ENCODE measurements at regions not wholly inside any gene's neighbourhood (a gene's known extent, or its start where the extent isn't known, plus 50 kb on each side); places are given as distances from the start of the nearest gene placed in this dataset.

DNA sequence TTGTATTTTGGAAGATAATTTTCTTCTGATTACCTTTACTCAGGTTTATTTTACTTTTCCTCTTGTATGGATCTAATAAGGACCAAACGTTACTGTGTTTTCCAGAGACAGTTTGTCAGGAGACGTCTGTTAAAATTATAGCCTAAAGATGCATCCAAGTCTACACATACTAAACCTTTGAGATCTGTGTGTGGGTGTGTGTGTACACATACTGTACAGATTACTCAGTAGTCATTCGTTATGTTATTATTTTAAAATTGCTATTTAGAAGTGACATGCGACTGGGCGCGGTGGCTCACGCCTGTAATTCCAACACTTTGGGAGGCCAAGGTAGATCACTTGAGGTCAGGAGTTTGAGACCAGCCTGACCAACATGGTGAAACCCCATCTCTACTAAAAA is 51.6 kb upstream of the CNTLN start:
- no peaks in the 10 kb centered on the region for H3K9me3 ChIP-seq
- H3K27ac ChIP-seq = no peak overlapping the region
- intact Hi-C loops (cut with DNase I; ENCODE audit: low total_unique reads) = no loop called here
- no peaks in the 10 kb centered on the region for H3K4me1 ChIP-seq
- H3K4me3 ChIP-seq = no peak overlapping the region
- no peaks in the 10 kb centered on the region for H3K36me3 ChIP-seq
- no peak for DNase-seq
- TF ChIP-seq CTCF (IDR thresholded peaks at IDR 0.05) = no peak
- no peaks in the 10 kb centered on the region for H3K27me3 ChIP-seq

DNA sequence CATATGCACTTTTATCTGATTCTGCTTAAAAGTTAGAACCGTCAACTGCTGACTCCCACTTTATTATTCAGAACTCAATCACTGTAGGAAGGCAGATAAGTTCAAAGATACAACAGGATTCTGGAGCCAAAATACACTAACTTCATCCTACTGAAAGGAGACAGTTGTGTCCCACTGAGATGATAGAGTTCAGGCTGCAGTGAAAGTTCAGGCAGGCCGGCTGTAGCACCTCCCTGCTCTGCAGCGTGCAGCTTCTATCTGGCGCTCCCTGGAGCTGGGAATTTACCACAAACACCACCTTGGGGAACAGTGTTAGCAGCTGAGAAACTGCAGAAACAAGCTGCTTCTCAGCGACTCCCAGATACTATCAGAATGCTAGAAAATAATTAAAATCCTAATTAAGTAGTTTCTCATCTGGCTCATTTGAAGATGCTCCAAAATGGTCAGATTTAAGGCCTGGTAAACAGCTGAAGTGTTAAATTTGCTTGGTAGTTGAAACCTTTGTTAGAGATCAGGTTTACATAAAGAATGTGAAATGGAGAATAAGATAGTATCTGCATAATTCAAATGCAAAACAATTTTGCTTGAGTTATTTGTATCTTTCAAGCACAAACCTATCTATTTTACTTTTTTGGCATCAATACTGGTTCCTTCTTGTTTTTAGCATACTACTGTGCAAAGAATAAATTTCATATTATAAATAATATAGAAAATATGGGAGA is 52.3 kb upstream of the CNTLN start:
- Histone ChIP-seq H3K27ac (no peak overlapping the region), H3K4me1 (no peaks in the 10 kb centered on the region), H3K4me3 (no peak overlapping the region), H3K9me3 (no peaks in the 10 kb centered on the region), H3K27me3 (no peaks in the 10 kb centered on the region), H3K36me3 (no peaks in the 10 kb centered on the region)
- TF ChIP-seq CTCF (IDR thresholded peaks at IDR 0.05) = no peak
- intact Hi-C loops (cut with DNase I; ENCODE audit: low total_unique reads) = no loop called here
- no peak for DNase-seq

DNA sequence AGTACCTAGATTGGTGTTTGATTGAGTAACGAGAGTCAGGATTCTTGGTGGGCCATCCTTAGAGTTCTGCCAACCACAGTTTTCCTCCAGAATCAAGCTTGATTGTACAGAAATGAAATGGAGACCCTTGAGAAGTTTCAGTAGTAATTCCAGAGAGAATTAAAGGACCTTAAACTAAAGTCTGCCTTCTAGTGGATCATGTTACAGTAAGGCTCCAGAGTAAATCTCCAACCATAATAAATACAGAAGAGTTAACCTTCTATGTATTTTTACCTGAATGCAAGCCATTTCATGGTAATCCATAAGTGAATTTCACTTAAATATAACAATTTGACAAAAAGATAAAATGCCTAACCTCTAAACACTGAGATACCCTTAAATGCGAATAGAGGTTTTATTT is 53.0 kb upstream of the CNTLN start:
- intact Hi-C loops (cut with DNase I; ENCODE audit: low total_unique reads) = no loop called here
- no peaks in the 10 kb centered on the region for H3K9me3 ChIP-seq
- no peak for TF ChIP-seq CTCF (IDR thresholded peaks at IDR 0.05)
- no peak for DNase-seq
- no peak overlapping the region for H3K4me3 ChIP-seq
- H3K4me1 ChIP-seq = no peaks in the 10 kb centered on the region
- H3K27ac ChIP-seq = no peak overlapping the region
- no peaks in the 10 kb centered on the region for H3K27me3 ChIP-seq
- H3K36me3 ChIP-seq = no peaks in the 10 kb centered on the region

- no peaks in the 10 kb centered on the region for H3K9me3 ChIP-seq
- intact Hi-C loops (cut with DNase I; ENCODE audit: low total_unique reads) = no loop called here
Observed at GRCh38 chr9:17081351-17081750, 53.5 kb upstream of the CNTLN start.

DNA sequence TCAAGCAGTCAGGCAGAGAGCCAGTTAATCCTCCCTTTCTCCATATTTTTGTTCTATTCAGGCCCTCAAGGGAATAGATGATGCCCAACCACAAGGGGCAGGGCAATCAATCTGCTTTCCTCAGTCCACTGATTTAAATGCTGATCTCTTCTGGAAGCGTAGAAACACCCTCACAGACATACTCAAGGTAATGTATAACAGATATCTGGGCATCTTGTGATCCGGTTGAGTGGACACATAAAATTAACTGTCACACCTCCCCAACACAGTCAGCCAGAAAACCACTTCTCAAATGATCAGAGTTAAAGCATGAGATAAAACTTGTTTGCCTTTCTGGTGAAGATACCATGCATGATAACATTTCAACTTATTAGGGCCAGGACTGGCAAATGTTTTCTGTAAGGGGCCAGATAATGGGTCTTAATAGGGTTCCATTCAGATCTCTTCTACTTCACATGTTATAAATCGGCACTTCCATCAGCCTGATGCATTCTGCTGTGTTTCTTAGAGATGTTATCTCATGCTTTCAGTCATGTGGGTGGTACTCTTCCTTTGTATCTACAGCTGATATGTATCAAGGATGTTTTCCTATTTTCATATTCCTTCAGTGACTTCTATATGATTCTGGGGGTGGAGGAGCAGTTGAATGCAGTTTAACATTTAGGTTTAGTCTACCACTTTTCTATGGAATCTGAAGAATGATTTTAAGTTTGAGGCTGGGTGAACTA is 58.9 kb upstream of the CNTLN start:
- Histone ChIP-seq H3K4me1 (no peaks in the 10 kb centered on the region), H3K4me3 (no peak overlapping the region), H3K27me3 (no peaks in the 10 kb centered on the region), H3K9me3 (no peaks in the 10 kb centered on the region), H3K27ac (no peak overlapping the region), H3K36me3 (no peaks in the 10 kb centered on the region)
- no peak for TF ChIP-seq CTCF (IDR thresholded peaks at IDR 0.05)
- intact Hi-C loops (cut with DNase I; ENCODE audit: low total_unique reads) = no loop called here
- no peak for DNase-seq

More at GRCh38 chr9:17081351-17081750, 53.5 kb upstream of the CNTLN start:
- H3K27ac ChIP-seq = no peak overlapping the region
- no peaks in the 10 kb centered on the region for H3K27me3 ChIP-seq
- no peak for DNase-seq
- no peaks in the 10 kb centered on the region for H3K4me1 ChIP-seq
- no peak for TF ChIP-seq CTCF (IDR thresholded peaks at IDR 0.05)
- no peaks in the 10 kb centered on the region for H3K36me3 ChIP-seq
- H3K4me3 ChIP-seq = no peak overlapping the region
